NCI-H2029 treated with DMSO at 0.1 percent for 48 hours (cell line): ENCODE measurements at regions not wholly inside any gene's neighbourhood (a gene's known extent, or its start where the extent isn't known, plus 50 kb on each side); places are given as distances from the start of the nearest gene placed in this dataset.
"Not testable (repeated sequence)": the region's sequence is repeated elsewhere in the genome, so short reads cannot be mapped to it uniquely, and the experiment has no call there.

Experiments used
- DNase-seq: peaks from one replicate; lab custom pipeline; 2025; lab: John Stamatoyannopoulos, UW

DNA sequence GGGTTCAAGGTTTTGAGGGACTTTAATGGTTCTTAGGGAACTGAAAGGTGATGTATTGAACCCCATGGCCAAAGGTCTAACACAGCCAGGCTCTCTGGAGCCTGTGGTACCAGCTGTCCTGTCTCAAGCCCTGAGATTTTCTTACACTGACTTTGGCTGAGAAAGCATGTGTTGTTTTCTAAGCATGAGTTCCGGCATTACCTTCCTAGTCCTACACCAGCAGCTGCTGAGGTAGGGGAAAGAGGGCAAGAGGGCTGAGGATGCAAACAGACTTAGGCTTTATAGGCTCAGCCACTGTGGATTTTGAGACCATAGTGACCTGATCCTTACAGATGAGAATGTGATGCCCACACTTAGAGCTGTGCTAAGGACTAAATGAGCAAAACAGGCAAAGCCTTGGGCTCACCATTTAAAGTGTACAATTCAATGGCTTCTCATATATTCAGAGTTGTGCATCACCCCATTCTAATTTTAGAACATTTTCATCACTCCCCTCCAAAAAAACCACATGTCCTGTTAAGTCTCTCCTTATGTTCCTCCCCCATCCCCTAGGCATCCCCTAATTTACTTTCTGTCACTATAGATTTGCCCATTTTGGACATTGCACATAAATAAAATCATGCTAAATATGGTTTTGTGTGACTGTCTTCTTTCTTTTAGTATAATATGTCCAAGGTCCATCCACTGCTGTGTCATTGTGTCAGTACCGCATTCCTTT is 99.7 kb upstream of the OTOS start:
- DNase-seq = no peak

DNA sequence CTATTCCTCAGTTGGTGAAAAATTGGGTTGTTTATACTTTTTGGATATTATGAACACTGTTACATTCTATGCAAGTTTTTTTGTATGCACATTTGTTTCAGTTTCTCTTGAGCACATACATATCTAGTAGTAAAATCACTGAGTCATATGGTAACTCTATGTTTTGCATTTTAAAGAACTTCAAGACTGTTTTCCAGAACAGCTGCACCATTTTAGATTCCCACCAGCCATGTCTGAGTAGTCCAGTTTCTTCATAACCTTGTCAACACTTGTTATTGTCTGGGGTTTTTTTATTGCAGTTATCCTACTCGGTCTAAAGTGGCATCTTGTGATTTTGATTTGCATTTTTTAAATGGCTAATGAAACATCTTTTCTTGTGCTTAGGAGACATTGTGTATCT is 100.3 kb upstream of the OTOS start:
- DNase-seq = no peak

DNA sequence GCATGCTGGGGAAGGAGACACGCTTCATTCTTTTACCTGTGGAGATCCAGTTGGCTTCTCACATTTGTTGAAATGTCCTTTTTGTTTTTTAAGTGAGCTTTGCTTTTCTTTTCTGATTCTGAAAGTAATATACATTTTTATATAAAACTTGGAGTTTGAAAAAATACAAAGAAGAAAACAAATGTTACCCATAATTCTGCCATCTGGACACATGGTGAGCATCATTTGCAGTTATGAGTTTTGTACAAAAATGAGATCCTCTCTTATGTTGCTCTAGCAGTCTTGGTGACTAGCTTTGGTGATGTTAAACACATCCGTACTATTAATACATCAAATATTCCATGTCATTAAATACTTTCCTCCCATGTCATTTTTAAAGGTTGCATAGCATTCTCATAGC is 101.1 kb upstream of the OTOS start:
- no peak for DNase-seq

DNA sequence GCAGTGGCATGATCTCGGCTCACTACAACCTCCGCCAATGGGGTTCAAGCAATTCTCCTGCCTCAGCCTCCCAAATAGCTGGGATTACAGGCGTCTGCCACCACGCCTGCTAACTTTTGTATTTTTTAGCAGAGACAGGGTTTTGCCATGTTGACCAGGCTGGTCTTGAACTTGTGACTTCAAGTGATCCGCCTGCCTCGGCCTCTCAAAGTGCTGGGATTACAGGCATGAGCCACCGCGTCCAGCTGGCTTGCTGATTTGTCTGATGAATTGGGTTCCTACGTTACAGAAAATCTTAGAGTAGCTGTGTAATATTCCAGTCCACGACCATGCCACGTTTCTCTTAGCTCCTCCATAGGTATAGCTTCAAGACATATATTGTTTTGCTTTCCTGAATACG is 102.6 kb upstream of the OTOS start:
- DNase-seq = not testable (repeated sequence)

DNA sequence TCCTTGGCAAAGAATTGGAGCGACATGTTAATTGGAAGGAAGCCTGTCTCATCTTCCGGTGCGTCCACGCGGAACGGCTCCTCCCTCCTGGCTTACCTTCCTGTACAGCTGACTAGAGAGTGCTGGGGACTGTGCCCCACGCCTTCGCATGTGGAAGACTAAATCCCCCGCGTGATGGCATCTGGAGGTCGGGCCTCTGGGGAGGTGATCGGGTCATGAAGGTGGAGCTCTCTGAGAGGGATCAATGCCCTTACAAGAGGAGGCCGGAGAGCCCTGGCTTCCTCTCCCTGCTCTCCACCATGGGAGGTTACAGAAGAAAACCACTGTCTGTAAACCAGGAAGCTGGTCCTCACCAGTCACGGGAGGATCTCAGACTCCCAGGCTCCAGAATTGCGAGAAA is 104.1 kb upstream of the OTOS start:
- no peak for DNase-seq

DNA sequence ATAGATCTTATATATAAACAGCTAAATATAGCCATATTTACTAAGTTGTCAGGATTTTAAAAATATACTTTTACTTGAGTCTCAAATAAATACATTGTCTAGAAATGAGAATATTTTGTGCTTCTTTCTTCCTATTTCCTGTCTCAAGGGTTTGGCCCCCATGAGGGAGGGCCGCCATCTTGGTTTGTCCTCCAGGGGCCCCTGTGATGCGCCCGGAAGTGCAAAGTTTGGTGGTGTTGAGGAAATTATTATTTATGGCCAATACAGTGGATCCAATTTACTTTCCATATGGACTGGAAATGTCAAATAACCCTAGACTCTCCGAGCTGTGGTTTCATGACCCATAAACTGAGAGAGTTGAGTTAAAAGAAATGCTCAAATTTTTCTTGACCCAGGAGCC is 104.7 kb upstream of the OTOS start:
- no peak for DNase-seq

DNA sequence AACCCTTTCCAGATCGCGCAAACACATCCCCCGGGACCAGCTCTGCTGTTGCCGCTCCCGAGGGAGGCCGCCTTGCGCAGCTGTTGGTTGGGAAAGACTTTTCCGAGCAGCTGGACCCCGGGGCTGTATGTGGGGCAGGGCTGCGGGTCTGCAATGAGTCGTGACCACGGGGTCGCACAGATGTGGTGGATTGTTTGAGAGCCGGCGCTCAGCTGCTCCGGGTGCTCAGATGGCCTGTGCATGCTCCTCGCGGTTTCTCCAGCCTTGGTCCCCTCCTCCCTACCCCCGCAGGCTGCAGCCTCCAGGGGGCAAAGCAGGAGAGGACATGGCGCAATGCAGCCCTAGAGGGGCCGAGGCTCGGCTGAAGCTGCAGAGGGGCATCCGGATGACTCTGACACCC is 105.2 kb upstream of the OTOS start:
- no peak for DNase-seq

DNA sequence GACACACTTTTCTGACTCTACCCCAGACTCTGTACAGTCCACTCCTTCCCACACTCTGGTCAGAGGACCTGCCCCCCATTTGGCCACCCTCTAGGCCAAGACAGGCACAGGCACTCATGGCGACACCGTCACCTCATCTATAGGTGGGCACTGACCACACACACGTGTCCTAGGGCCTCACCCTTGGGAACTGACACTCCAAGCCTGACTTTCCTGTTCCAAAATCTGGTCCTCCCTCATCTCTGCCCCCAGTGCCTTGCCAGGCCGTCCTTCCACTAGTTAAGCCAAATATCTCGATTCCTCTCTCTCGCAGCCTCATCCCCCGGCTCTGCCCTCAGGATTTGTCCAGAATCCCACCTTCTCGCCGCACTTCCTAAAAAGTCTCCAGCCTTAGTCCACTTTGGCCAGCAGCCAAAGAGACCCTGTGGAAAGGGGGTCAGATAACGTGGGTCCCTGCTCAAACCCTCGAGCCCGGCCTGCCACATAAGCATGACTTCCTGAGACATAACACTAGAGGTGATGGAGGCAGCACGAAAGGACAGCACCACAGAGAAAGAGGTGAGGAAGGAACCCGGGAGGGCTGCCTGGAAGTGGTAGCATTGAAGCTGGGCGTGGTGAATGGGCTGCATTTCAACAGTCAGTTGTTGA is 105.8 kb upstream of the OTOS start:
- DNase-seq = no peak

DNA sequence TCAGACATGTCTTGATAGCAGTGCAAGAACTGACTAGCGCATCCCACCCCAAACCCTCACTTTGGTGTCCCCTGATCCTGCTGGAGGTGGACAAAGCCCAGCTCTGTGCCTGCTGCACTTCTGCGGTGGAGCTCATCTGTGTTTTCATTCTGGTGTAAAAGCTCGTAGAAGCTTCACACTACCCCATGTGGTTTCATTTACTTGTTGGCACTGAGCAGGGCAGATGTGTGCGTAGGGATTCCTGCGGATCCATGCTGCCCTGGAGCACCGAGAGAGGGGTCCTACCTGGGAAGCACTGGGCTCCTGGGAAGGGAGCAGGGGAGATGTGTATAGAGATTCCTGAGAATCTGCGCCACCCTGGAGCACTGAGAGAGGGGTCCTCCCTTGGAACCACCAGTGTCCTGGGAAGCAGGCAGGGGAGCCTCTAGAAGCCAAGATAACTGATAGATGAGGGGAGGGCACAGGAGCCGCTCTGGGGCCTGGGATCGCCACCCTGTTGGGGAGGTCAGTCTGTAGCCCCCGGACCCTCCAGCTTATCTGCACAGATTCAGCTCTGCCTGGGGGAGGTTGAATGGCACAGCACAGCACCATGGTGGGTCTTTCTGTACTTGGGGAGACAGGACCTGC is 106.9 kb upstream of the OTOS start:
- no peak for DNase-seq

DNA sequence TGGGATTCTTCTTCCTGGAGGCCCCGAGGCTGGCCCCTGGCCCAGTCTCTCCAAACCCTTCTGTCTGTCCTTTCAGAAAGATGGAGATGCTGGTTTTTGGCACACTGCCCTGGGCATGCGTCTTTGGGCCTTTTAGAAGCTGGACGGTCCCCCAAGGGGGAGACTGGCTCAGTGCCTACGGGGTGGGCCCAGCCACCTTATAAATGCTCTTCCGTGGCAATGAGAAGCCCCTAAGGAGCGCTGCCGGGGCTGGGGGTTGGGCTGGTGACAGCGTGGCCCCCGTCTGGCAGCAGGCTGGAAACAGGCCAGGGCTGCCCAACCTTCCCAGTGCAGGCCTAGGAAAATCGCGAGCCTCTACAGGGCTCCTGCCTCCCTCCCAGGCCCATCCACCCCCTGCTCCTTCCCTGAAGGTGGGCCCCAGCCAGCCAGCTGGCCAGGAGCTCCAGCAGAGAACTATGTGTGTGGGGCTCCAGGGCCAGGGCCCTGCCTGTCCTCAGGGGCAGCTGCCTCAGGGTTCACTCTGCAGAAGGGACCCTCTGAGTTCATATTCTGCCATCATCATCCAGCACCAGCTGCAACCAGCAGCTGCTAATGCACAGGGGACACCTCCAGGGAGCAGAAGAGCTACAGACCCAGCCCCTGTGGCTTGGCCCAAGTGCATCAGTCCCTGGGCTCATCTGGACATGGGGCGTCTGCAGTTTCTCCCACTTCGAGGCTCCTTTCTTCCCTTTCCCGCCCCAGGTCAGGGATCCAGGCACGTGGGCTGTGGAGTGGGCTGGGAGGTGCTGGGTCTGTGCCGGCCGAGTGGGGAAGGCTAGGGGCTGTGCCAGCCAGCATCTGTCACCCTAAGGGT is 107.6 kb upstream of the OTOS start:
- DNase-seq = no peak

DNA sequence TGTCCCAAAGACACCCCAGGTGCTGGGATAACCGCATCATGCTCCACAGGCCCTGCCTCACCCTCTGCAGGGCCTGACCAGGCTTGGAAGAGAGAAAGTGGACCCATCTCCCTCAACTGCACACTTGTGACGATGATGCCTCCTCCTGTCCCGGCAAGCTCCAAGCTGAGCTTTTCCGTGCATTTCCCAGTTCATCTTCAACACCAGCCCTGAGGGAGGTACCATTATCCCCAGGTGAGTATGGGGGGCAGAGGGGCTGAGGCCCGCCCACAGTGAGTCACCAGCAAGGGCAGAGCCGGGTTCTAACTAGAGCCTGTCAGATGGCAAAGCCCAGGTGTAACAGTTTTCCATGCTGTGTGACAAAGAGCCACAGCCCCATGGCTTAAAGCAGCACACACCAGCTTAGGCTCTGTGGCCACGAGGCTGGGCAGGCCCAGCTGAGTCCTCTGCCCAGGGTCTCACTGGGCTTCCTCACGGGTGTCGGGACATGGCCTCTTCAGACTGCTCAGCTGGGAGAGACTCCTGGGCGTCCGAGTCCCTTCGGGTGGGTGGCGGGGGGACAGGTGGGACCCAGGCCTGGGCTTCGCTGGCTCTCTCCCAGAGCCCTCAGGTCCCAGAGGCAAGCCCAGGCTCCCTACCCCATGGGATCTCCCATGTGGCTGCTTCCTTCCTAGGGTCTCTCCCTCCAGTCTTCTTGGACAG is 108.4 kb upstream of the OTOS start:
- no peak for DNase-seq

DNA sequence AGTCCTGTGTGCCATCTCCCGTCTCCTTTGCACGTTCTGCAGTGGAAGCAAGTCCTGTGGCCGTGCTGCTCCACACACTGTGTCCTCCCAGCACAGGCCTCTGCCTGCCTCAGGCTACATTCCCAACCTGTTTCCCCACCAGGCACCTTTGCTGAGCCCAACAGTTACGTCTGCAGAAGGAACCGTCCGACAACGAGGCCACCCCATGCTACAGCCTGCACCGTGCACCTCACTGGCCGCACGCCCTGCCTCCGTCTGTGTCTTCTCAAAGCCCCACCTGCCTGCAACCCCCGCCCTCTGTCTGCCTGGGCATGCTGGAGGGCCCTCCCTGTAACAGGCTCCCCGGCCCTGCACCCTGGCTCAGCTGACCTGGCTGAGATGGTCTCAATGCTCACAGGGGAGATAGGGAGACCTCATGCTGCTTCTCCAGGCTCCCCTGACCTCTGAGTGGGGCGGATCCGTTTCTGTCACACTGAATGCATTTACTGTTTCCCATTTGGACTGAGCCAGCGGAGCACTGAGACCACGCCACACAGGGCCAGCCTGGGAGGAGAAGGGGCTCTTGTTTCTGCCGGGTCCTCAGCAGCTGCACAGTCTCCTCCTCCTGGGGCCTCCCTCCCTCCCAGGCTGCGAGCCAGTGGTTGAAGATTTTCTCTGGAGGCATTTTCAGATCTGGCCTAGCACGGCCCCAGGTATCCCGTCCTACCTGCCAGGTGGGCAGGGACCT is 109.1 kb upstream of the OTOS start:
- no peak for DNase-seq

DNA sequence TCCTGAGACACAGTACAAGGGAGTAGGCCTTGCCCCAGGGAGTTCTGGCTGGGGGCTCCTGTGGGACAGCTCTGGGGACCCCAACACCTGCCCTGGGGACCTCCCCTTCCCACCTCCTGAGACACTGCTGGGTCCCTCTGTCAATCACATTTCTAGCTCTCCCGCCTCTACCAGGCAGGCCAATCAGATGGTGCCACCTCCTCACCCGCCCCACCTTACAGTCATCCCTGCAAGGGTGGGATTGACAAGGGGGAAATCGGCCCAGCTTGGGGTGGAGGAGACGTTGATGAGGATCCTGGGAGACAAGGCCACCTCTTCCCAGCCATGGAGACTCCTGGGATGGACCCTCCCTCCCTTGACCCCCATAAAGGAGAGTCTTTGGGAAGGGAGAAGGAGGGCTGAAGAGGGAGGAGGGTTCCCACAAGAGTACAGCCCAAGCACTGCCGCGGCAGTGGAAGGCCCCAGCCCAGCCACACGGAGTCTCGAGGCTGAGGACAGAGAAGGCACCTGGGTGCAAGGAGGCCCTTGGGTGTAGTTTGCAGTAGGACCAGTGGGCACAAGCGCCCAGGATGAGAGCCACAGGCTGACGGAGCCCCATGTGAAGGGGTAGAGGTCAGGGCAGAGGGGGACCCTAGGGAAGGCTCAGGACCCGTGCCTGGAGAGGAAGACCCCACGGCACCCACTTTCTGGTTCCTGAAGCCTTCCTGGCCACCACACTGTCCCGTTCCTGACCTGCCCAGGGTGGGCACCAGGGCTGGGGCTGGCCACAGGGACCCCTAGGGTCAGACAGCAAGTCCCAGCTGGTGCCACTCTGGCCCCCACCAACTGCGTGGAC is 109.9 kb upstream of the OTOS start:
- no peak for DNase-seq

DNA sequence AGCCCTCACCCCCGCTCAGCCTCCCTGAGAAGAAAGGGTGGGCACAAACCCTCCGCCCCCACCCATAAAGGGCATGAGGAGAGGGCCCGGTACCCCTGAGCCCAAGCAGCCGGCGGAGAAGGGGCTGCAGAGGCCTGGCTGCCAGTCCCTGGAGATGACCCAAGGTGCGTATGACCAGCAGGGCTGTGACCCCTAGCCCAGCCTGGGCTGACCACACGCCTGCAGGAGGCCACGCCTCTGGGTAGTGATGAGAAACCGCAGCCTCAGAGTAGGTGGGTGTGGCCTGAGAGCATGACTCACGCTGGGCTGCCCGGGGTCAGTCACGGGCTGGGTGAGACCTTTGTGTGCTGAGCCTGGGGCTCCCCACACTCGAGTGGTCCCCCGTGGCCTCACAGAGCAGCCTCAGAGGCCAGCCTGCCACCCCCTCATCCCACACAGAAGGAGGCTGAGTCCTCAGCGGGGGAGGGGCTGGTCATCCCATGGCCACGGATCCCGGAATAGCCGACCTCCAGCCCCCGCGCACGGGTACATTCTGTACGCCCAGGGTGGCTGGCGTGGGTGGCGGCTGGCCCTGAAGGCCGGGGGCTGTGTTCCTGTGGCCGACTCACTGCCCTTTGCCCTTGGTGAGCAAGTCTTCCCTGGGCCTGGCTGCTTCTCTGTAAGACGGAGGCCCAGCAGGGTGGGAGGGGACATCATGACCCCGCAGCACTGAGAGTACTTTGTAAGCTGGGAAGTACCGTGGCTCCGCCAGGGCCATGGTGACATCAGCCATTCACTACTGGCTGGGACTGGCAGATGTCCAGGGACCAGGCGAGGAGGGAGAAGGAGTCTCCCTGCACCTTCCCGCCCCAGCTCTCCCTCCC is 110.8 kb upstream of the OTOS start:
- DNase-seq = peak; percentile 7

DNA sequence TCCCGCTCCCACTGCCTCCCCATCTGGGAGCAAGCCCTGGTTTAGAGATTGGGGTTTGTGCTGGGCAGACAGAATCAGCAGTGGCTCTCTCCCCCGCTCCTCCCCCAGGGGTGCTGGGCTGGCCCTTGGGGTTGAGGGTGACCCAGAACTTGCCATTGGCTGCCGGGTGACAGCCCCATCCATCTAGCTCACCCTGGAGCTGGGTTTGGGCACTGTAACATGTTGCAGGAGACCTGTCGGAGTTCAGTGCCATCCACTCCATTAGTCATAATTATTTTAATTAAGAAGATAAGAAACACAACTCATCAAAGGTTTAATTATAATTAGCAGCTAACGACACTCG is 111.4 kb upstream of the OTOS start:
- DNase-seq = no peak

DNA sequence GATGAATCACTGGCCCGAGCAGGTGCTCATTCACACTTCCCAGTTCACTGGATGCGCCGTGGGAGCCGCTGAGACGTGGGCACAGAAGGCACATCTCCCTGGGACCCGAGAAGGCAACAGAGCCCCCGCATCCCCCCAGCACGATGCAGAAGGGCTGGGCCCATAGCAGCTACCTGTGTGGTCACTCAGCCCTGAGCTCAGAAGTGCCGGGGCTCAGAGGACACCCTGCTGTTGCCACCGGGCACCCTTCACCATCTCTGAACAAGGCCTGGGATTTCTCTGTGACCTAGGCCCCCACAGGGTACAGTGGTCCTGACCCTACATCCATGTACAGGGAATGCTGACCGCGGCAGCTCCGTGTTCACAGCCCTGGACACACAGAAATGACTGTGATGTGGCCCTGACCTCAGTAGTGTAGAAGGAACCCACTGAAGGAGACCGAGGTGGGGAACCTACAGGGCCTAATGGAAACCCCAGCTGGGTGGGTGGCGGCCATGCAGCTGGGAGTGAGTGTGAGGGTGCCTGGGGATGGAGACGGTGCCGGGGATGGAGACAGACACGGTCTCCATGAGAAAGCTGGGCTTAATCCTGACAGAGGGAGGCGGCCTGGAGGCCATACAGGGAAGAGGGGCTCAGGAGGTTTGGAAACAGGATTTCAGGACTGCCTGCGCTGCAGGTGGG is 111.9 kb upstream of the OTOS start:
- DNase-seq = no peak

DNA sequence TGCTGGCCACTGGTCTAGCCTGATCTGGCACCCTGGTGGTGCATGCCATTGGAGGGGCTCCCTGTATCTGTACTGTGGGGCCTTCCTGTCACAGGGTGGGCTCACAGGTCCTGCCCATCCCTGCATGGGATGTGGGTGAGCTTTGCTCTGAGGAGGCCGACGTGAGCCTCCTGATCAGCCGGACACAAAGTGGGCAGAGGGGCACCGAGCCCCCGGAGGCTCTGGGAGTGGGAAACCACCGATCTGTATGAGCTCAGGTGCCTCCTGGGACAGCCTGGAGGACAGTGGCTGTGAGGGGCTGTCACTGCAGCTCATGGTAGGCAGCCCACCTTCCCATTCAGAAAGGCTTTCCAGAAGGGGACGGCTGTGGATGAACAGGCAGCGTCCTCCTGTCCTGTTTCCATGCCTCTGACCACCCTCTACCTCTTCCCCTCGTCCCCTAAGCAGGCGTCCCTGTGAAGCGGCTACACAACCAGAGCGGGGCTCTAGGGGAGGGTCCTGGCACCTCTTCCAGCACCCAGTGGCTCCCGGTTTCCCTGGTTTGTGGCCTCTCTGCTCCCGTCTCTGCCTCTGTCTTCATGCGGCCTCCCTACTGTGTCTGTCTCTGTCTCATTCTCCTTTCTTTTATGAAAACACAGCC is 112.5 kb upstream of the OTOS start:
- no peak for DNase-seq

DNA sequence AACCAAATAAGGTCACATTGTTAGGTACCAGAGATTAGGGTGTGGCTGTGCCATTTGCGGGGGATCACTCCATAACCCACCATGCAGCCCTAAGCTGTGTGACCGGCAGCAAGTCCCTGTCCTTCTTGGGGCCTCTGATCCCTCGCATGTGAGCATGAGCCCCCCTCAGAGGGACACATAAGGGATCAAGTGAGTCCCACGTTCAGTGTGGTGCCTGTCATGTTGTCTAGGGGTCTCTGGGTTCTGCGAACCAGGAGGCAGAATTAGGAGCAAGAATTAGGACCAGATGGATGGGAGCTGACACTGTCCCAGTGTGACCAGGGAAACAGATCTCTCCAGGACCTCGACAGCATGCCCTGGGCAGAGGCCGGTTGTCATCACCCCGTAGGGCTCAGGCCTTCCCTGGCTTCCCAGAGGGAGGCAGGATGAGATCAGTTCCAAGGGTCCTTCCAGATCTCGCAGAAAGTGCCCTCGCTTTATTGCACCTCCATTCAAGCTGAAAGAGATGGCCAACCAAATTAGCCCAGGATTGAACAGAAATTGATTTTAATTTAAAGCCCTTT is 113.2 kb upstream of the OTOS start:
- no peak for DNase-seq
